Stimulated activated naive CD8-positive, alpha-beta T cell treated with anti-CD3 and anti-CD28 coated beads, Interleukin-15, Interleukin-2, amounts not matched to agents 100 ng/mL and 50 ng/mL, for 24 hours (primary cell): ENCODE measurements at regions not wholly inside any gene's neighbourhood (a gene's known extent, or its start where the extent isn't known, plus 50 kb on each side); places are given as distances from the start of the nearest gene placed in this dataset.

Source experiments
- H3K27ac Mint-ChIP-seq: one replicate; pipeline ENCODE4 v1.8.0; 2021; ENCODE audit warnings: mild to moderate bottlenecking, mixed read lengths
- H3K27me3 Mint-ChIP-seq: one replicate; pipeline ENCODE4 v1.8.0; 2021; ENCODE audit warnings: mixed read lengths
- H3K36me3 Mint-ChIP-seq: one replicate; pipeline ENCODE4 v1.8.0; 2021; ENCODE audit warnings: low read depth, mixed read lengths
- H3K4me1 Mint-ChIP-seq: one replicate; pipeline ENCODE4 v1.8.0; 2021; ENCODE audit warnings: low read depth, mixed read lengths
- H3K4me3 Mint-ChIP-seq: one replicate; pipeline ENCODE4 v1.8.0; 2021; ENCODE audit warnings: mild to moderate bottlenecking, mixed read lengths
- H3K9me3 Mint-ChIP-seq: one replicate; pipeline ENCODE4 v1.8.0; 2021; ENCODE audit warnings: mixed read lengths

GRCh38 chr16:87053016-87053982 is 263.9 kb downstream of the C16orf95 start:
- no peaks in the 10 kb centered on the region for H3K4me1 Mint-ChIP-seq
- peaks cover 3% of the 10 kb centered on the region for H3K9me3 Mint-ChIP-seq
- no peak overlapping the region for H3K27ac Mint-ChIP-seq
- H3K4me3 Mint-ChIP-seq: no peak overlapping the region
- H3K27me3 Mint-ChIP-seq: peaks cover 16% of the 10 kb centered on the region
- no peaks in the 10 kb centered on the region for H3K36me3 Mint-ChIP-seq

DNA sequence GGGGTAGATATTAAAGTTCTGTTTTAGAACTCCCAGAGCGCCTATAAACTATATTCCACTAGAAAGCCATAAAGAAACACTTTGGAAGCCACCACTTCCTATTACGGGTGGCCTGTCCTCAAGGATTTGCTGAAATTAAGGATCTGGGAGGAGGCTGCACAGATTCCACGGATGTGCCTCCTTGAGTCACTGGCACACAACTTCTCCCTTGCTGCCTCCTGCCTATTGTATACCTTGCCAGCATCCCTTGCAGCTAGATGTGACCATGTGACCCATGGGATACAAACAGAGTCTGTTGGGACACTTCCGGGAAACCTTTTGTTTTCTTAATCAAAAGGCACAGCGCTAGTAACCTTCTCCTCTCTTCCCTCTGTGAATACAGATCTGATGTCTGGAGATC is 263.0 kb downstream of the C16orf95 start:
- Mint-ChIP-seq H3K9me3 (peaks cover 3% of the 10 kb centered on the region), H3K36me3 (no peaks in the 10 kb centered on the region), H3K27me3 (peaks cover 16% of the 10 kb centered on the region), H3K27ac (no peak overlapping the region), H3K4me3 (no peak overlapping the region), H3K4me1 (no peaks in the 10 kb centered on the region)

GRCh38 chr16:87054856-87055255 is 262.3 kb downstream of the C16orf95 start:
- Mint-ChIP-seq H3K36me3 (no peaks in the 10 kb centered on the region), H3K4me1 (no peaks in the 10 kb centered on the region), H3K4me3 (no peak overlapping the region), H3K27me3 (peaks cover 16% of the 10 kb centered on the region), H3K9me3 (peaks cover 3% of the 10 kb centered on the region), H3K27ac (no peak overlapping the region)

DNA sequence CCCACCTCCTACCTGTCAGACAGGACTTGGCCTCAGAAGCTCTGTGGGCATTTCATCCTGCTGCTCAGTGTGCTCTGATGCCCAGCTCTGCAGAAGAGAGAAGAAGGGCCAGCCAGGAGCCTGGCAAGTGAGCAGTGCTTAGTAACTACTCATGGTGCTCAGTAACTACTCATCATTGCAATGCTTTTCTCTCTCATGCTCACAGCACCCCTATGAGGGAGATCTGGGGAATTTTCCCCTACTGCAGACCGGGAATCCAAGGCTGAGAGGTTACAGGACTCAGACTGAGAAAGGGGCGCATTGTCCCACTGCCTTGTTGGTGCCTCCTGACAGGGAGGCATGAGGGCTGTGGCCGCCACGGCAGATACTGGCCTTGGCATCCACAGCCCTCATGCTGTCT is 261.1 kb downstream of the C16orf95 start:
- H3K9me3 Mint-ChIP-seq: peaks cover 3% of the 10 kb centered on the region
- H3K4me3 Mint-ChIP-seq: no peak overlapping the region
- H3K27ac Mint-ChIP-seq: no peak overlapping the region
- no peaks in the 10 kb centered on the region for H3K4me1 Mint-ChIP-seq
- no peaks in the 10 kb centered on the region for H3K36me3 Mint-ChIP-seq
- H3K27me3 Mint-ChIP-seq: peaks cover 26% of the 10 kb centered on the region

DNA sequence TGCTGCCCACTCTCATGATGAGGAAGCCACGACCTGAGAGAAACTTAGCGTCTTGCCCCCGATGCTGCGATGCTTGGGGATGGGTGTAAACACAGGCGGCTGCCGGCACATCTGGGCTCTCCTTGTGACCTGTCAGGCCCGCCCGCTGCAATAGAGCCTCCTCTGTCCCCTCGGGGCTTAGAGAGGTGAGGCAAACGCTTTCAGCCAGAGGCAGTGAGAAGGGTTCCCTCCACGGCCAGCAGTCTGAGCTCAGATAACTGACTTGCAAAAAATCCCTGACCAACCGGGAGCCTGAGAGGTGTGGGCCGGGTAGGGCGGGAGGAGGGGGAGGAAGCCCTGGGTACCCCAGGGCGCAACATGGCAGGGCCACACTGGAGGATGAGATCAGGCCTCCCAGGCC is 260.6 kb downstream of the C16orf95 start:
- H3K27me3 Mint-ChIP-seq: peaks cover 31% of the 10 kb centered on the region
- H3K9me3 Mint-ChIP-seq: peaks cover 3% of the 10 kb centered on the region
- H3K4me1 Mint-ChIP-seq: no peaks in the 10 kb centered on the region
- H3K4me3 Mint-ChIP-seq: no peak overlapping the region
- H3K36me3 Mint-ChIP-seq: no peaks in the 10 kb centered on the region
- H3K27ac Mint-ChIP-seq: no peak overlapping the region

- Mint-ChIP-seq H3K27ac (no peak overlapping the region), H3K36me3 (no peaks in the 10 kb centered on the region), H3K4me3 (no peak overlapping the region), H3K27me3 (peaks cover 34% of the 10 kb centered on the region), H3K4me1 (no peaks in the 10 kb centered on the region), H3K9me3 (peaks cover 3% of the 10 kb centered on the region)
Measured at GRCh38 chr16:87057211-87057881, 259.8 kb downstream of the C16orf95 start.

DNA sequence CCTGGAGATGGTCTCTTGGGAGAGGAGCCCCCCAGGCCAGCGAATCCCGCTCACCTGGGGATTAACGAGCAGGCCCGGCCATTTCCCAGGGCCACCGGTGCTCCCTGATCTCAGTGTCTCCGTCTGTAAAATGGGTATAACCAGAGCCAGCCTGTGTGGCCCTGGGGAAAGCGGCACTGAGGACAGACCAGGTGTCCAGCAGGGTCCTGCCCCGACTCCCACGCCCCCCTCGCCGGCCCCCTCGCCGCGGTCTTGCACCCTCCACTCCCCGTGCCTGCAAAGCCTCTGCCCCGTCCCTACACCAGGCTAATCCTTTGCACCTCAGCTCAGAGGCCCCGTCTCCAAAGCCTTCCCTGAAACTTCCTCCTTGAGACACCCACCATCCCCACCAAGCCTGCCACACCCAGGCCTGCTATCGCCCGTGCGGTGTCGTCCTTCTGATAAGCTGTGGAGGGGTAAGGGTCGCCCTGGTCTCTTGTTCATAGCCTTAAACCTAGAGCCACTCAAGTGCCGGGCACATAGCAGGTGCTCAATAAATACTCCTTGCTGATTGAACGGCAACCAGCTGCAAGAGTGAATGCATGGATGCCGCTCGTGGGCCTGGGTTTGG is 259.1 kb downstream of the C16orf95 start:
- no peak overlapping the region for H3K4me3 Mint-ChIP-seq

DNA sequence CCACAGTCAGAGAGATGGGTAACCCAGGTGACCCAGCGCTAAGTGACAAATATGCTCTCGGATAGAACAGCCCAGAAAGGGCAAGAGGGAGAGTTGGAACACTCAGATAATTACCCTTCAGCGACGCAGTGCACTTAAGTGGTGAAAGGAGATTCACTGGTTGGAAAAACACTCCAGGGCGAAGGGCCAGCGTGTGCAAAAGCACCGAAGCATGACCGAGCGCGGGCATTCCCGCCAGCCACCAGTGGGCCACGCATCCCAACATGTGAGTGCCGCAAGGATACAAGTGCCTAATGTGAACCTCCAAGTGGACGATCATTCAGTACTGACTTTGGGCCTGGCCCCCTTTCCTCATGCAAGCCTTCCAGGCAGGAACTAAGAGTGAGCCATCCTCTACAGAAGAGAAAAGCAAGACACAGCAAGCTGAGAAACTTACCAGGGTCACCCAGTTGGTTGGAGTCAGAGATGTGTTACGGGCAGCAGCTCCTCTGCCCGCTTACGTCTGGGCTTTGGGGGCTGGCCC is 258.4 kb downstream of the C16orf95 start:
- Mint-ChIP-seq H3K36me3 (no peaks in the 10 kb centered on the region), H3K4me3 (no peak overlapping the region), H3K27ac (no peak overlapping the region), H3K4me1 (no peaks in the 10 kb centered on the region), H3K9me3 (peaks cover 3% of the 10 kb centered on the region), H3K27me3 (peaks cover 39% of the 10 kb centered on the region)

More for the DNA sequence above, 259.1 kb downstream of the C16orf95 start:
- Mint-ChIP-seq H3K27ac (no peak overlapping the region), H3K9me3 (peaks cover 3% of the 10 kb centered on the region), H3K36me3 (no peaks in the 10 kb centered on the region), H3K27me3 (peaks cover 36% of the 10 kb centered on the region), H3K4me1 (no peaks in the 10 kb centered on the region)

DNA sequence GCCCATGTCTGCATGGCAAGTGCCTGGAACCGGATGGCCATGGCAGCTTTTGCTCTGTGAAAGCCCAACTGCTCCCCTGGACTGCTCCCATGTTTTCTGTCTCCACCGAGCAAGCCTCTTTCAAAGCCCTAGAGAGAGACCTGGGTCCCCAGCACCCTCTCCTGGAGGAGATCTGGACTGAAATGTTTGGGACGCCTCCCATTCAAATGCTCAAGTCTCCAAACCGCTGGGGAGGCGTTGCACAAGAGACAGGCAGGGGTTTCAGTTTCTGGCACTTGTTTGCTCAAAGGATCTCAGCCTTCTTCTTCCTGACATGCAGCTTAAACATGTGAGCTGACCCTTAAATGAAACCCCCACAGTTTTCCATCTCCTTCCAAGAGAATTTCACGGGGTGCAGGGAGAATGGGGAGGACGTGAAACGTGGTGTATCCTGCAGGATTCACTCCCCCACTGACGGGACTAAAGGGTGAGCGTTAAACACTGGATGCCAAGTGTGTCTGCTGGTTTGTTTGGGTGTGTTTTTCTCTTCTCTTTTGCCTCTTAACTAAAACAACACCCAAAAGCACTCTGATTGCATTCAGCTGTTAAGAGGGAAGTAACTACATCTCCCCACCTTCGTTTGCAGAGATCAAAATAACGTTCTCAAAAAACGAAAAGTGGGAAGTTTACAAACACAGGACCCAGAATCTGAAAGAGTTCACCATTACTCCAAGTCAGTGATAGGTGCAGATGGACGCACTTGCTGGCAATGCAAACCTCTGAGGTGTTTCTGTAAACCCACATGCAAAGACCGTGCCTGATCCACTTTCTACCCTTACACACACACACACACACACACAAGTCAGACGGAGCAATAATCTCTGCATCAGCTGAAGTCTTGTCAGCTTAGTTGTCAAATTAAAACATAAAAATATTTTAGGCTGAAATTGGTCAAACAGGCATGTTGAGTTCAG is 256.9 kb downstream of the C16orf95 start:
- no peaks in the 10 kb centered on the region for H3K4me1 Mint-ChIP-seq
- peaks cover 43% of the 10 kb centered on the region for H3K27me3 Mint-ChIP-seq
- H3K9me3 Mint-ChIP-seq: no peaks in the 10 kb centered on the region
- H3K27ac Mint-ChIP-seq: no peak overlapping the region
- H3K4me3 Mint-ChIP-seq: peak overlapping the region; percentile 35
- no peaks in the 10 kb centered on the region for H3K36me3 Mint-ChIP-seq

DNA sequence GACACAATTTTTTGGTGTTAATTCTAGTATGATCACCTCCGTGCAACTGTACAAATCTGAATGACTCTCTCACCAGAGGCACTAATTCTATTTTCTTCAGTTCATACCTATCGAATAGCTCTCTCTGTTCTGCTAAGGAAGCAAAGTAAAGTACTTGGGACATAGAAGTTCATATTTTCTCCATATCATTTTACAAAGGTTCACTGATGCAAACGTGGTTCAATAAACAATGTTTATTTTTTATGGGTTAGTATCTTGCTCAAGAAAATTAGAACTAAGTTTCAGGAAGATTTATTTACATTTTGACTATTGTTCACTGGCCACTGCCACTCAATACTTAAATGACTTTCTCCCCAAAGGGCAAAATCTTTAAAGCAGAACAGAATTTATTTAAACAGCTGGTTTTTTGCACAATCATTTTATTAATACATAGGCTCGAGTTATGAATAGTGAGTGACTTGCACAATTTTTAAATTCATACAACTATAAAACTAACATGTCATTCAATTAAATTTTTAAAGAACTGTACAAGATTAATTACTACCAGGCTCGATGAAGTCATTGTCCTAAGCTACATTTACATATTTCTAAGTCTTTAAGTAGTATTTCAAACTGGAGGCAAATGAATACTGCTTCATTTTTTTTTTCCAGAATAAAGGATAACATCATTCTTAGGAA is 255.8 kb downstream of the C16orf95 start:
- no peaks in the 10 kb centered on the region for H3K36me3 Mint-ChIP-seq
- no peak overlapping the region for H3K27ac Mint-ChIP-seq
- no peak overlapping the region for H3K4me3 Mint-ChIP-seq
- no peaks in the 10 kb centered on the region for H3K4me1 Mint-ChIP-seq
- peaks cover 51% of the 10 kb centered on the region for H3K27me3 Mint-ChIP-seq
- H3K9me3 Mint-ChIP-seq: no peaks in the 10 kb centered on the region

DNA sequence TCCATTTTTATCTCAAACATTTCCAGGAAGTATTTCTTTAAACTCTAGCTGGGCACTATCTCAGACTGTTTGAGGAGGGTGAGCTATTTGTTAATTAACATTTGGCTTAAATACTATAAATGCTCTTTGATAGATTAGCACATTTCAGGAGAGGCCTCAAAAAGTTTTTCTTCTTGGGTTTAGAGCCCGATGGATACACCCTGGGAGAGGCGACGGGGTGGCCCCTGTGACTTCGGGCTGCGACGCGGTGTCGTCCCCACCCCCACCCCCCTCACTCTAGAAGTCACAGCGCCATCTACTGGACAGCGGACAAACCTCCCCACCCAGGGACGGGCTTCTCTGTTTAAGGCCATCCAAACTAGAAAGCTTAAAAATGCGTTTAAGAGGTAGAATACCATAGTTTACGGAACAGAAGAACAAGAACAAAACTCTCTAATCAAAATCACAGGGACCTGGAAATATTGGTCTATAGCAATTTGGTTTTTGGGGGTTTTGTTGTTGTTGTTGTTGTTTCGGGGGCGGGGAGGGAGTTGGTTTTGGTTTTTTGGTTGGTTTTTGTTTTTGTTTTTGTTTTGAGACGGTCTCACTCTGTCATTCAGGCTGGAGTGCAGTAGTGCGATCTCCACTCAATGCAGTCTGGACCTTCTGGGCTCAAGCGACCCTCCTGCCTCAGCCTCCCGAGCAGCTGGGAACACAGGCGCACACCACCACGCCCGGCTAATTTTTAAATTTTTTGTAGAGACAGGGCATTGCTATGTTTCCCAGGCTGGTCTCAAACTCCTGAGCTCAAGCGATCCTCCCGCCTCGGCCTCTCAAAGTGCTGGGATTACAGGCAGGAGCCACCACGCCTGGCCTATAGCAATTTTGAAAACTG is 254.4 kb downstream of the C16orf95 start:
- Mint-ChIP-seq H3K27ac (no peak overlapping the region), H3K27me3 (peaks cover 51% of the 10 kb centered on the region), H3K4me3 (no peak overlapping the region), H3K36me3 (no peaks in the 10 kb centered on the region), H3K9me3 (no peaks in the 10 kb centered on the region), H3K4me1 (no peaks in the 10 kb centered on the region)

- no peaks in the 10 kb centered on the region for H3K36me3 Mint-ChIP-seq
- peaks cover 51% of the 10 kb centered on the region for H3K27me3 Mint-ChIP-seq
Measured at GRCh38 chr16:87063543-87063942, 253.6 kb downstream of the C16orf95 start.

More at GRCh38 chr16:87063543-87063942, 253.6 kb downstream of the C16orf95 start:
- H3K4me1 Mint-ChIP-seq: no peaks in the 10 kb centered on the region
- no peak overlapping the region for H3K27ac Mint-ChIP-seq
- H3K9me3 Mint-ChIP-seq: no peaks in the 10 kb centered on the region
- no peak overlapping the region for H3K4me3 Mint-ChIP-seq
